HUES64 (cell line): ENCODE measurements at regions not wholly inside any gene's neighbourhood (a gene's known extent, or its start where the extent isn't known, plus 50 kb on each side); places are given as distances from the start of the nearest gene placed in this dataset.
"Not testable (repeated sequence)": the region's sequence is repeated elsewhere in the genome, so short reads cannot be mapped to it uniquely, and the experiment has no call there.

Experiments used
- H3K27ac ChIP-seq: 2 replicates; pipeline ENCODE4 v1.7.0; 2013; ENCODE audit warnings: low read depth, low read length, inconsistent platforms
- H3K27me3 ChIP-seq: 2 replicates; pipeline ENCODE4 v1.6.1; 2013; ENCODE audit warnings: mild to moderate bottlenecking, low read length; ENCODE audit not compliant: insufficient read depth
- H3K36me3 ChIP-seq: 2 replicates; pipeline ENCODE4 v1.6.1; 2013; ENCODE audit warnings: mild to moderate bottlenecking, low read length; ENCODE audit not compliant: insufficient read depth
- H3K4me1 ChIP-seq: 2 replicates; pipeline ENCODE4 v1.6.1; 2013; ENCODE audit warnings: mild to moderate bottlenecking, low read length, moderate library complexity; ENCODE audit not compliant: insufficient read depth
- H3K4me3 ChIP-seq: 2 replicates; pipeline ENCODE4 v1.5.1; 2013; ENCODE audit warnings: mild to moderate bottlenecking, low read length, moderate library complexity
- H3K9ac ChIP-seq: 2 replicates; pipeline ENCODE4 v1.6.1; 2013; ENCODE audit warnings: mild to moderate bottlenecking, low read depth, low read length
- H3K9me3 ChIP-seq: 2 replicates; pipeline ENCODE4 v1.6.1; 2013; ENCODE audit warnings: low read depth, low read length; ENCODE audit not compliant: insufficient read depth
- WGBS: fragments of 150-250, 120-280 bp; methylation state at CpG from one replicate; pipeline ENCODE4 v1.1.7; 2013; ENCODE audit warnings: missing lambda C conversion rate; 5-methylcytosine and 5-hydroxymethylcytosine counted together

DNA sequence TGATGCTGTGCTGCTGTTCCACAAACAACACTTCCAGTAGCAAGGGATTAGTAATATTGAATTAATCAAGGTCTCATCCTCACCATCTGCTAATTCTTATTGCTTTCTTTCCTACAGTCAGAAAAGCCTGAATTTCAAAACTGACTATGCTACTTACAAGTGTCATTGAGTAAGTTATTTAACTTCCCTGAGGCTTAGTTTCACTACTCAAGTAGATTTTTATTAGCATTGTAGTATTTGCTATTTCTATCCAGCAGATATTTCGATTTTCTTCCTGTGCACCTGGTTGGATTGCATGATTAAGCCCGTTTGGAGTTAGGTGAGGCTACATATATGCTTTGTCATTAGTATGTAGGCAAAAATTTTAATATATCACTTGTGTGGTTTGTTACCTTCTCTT is 591.5 kb downstream of the TRHDE start:
- Histone ChIP-seq H3K4me3 (no peak overlapping the region), H3K9ac (no peak overlapping the region), H3K4me1 (no peaks in the 10 kb centered on the region), H3K27ac (no peak overlapping the region), H3K9me3 (0 out of 2 replicates have a peak, but pooled peaks cover 3% of the 10 kb centered on the region), H3K36me3 (no peaks in the 10 kb centered on the region), H3K27me3 (no peaks in the 10 kb centered on the region)
- WGBS, result 96% methylated on average over 2 of the region's 2 CpGs

DNA sequence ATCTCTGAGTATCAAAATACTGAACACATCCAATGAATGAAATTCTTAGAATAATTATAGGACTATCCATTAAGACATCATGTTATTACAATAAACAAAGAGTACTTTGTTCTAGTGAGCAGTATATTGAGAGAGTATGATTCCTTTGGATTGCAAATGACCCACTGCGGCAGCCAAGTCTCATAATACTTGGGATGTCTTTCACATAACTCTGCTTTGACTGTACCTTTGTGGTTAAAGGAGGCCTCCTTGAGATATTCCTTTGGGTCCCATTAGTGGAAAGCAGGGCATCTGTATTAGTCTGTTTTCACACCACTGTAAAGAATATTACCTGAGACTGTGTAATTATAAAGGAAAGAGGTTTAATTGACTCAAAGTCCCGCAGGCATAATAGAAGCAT is 593.8 kb downstream of the TRHDE start:
- no peak overlapping the region for H3K4me3 ChIP-seq
- 96% methylated on average over 2 of the region's 2 CpGs for WGBS
- no peak overlapping the region for H3K9ac ChIP-seq
- H3K27ac ChIP-seq, result no peak overlapping the region
- H3K9me3 ChIP-seq, result no peaks in the 10 kb centered on the region
- no peaks in the 10 kb centered on the region for H3K4me1 ChIP-seq
- no peaks in the 10 kb centered on the region for H3K27me3 ChIP-seq
- no peaks in the 10 kb centered on the region for H3K36me3 ChIP-seq

DNA sequence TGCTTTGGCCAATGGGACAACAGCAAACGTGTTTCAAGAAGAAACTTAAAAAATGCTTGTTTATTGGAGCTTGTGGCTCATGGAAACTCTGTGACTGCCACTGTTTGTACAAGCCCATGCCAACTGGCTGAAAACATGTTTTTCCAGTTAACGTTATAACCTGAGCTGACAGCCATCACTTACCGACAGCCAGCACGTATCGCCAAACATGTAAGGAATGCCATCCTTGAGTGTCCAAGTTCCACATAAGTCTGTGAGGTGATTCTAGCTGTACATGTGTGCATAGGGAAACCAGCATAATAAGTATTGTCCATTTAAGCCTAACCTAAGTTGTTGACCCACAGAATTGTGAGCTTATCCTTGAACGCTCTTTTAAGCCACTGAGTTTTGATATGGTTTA is 596.9 kb downstream of the TRHDE start:
- Histone ChIP-seq H3K27me3 (no peaks in the 10 kb centered on the region), H3K4me1 (peaks cover 16% of the 10 kb centered on the region), H3K27ac (no peak overlapping the region), H3K9me3 (no peaks in the 10 kb centered on the region), H3K4me3 (no peak overlapping the region), H3K36me3 (no peaks in the 10 kb centered on the region), H3K9ac (no peak overlapping the region)
- WGBS, result 96% methylated on average over 5 of the region's 6 CpGs

DNA sequence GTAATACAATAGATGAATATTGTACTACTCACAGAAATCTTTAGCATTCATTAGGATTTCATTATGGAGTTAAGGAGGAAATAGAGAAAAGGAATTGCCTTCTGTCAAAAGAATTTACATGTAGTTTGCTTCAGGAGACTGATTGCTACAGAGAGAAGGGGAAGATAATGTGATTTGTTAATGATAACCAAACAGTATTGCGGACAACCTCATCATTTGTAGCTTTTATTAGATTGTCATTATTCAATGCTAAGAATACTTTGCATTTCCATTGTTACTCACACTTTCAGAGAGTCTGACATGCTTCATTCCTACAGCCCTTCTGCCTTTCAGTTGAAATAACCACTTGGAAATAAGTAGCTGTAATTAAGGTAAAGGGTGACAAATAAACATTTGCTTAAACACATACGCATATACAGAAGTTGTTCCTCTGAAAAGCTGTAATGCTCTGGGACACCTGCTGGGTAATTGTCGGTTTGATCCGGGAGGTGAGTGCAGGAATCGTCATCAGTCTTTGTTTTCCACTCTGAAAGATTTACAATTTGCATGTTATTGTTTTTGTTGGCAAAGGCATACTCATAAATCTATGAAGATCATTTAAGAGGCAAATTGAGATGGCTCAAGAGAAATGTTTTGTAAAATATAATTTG is 600.2 kb downstream of the TRHDE start:
- Histone ChIP-seq H3K4me1 (peaks cover 16% of the 10 kb centered on the region), H3K27me3 (no peaks in the 10 kb centered on the region), H3K36me3 (no peaks in the 10 kb centered on the region), H3K9me3 (peaks cover 21% of the 10 kb centered on the region; the same call in 1 of the 2 replicates), H3K4me3 (no peak overlapping the region), H3K27ac (no peak overlapping the region; the same call in 1 of the 2 replicates), H3K9ac (no peak overlapping the region)
- WGBS, result 43% methylated on average over 4 of the region's 5 CpGs

DNA sequence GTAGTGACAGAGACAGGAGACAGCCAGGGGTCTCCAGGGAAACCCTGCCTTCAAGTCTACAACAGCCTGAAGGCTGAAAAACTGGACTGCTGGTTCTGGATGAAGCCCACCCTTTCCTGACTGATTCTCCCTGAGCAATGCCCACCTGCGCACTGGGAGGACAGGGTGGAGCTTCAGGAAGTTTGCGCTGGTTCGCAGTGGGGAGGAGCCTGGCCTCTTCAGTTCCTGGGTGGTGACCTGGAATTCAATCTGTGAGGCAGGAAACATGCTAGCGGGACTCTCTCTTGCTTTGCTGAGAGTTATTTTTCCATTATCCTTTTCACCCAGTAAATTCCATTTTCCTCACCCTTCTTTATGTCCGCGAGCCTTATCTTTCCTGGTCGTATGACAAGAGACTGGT is 600.8 kb downstream of the TRHDE start:
- Histone ChIP-seq H3K27ac (peak overlapping the region; percentile 1; the same call in 1 of the 2 replicates), H3K4me1 (peaks cover 16% of the 10 kb centered on the region), H3K9me3 (peaks cover 22% of the 10 kb centered on the region; the same call in 1 of the 2 replicates), H3K36me3 (no peaks in the 10 kb centered on the region), H3K4me3 (no peak overlapping the region), H3K9ac (no peak overlapping the region), H3K27me3 (no peaks in the 10 kb centered on the region)
- WGBS, result 91% methylated on average over 7 of the region's 7 CpGs

DNA sequence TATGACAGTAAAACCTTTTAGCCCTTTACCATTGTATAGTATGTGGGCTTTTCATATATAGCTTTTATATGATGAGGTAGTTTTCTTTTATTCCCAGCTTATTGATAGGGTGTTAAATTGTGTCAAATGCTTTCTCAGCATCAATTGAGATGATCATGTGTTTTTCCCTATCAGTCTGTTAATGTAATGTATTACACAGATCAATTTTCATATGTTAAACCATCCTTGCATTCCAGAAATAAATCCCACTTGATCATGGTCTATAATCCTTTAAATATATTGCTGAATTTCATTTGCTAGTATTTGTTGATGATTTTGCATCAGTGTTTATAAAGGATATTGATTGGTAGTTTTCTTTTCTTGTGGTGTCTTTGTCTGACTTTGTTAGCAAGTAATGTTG is 603.9 kb downstream of the TRHDE start:
- H3K9ac ChIP-seq, result no peak overlapping the region
- peaks cover 26% of the 10 kb centered on the region; the same call in 1 of the 2 replicates for H3K9me3 ChIP-seq
- H3K4me3 ChIP-seq, result no peak overlapping the region
- H3K4me1 ChIP-seq, result peaks cover 16% of the 10 kb centered on the region
- H3K27ac ChIP-seq, result no peak overlapping the region
- no peaks in the 10 kb centered on the region for H3K27me3 ChIP-seq
- no peaks in the 10 kb centered on the region for H3K36me3 ChIP-seq

DNA sequence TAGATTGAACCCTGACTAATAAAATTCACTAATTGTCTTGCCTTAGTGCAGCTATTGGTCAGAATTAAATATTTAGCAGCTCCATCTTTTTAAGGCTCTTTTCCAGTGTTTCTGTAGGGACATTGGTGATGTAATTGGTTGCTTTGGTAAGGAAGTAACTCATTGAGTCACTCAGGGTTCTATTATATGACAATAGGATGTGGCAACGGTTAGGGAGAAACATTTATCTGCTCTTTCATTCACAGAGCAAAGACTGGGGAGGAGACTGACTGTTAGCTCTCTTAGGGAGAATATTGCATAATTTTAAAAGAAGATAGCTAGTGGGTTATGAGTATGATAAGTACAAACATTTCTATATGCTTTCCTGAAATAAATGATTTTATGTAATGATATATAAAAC is 616.5 kb downstream of the TRHDE start:
- 44% methylated on average over 1 of the region's 1 CpG for whole genome bisulfite sequencing
- no peak overlapping the region for H3K27ac ChIP-seq
- H3K9ac ChIP-seq, result no peak overlapping the region
- peaks cover 32% of the 10 kb centered on the region for H3K4me1 ChIP-seq
- no peaks in the 10 kb centered on the region for H3K36me3 ChIP-seq
- no peaks in the 10 kb centered on the region for H3K27me3 ChIP-seq
- no peaks in the 10 kb centered on the region for H3K9me3 ChIP-seq
- no peak overlapping the region for H3K4me3 ChIP-seq

DNA sequence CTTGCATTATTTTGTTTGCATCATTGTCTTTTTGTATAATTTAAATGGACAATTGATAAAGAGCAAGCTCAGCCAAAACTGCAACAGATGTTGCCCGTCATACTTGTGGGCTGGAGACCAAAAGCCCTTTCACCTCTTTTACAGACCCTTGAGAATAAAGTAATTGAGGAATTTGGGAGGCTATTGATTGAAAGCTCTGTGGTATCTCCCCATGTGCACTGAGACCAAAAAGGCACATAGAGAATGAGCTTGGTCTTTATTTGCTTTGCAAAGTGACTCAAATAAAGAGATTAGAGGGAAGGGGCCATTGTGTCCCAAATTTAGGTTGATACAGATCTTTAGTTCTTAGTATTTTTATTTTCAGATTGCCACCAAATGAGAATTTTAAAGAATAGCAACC is 617.6 kb downstream of the TRHDE start:
- no peaks in the 10 kb centered on the region for H3K27me3 ChIP-seq
- H3K4me3 ChIP-seq, result no peak overlapping the region
- no peak overlapping the region; the same call in 1 of the 2 replicates for H3K27ac ChIP-seq
- no peaks in the 10 kb centered on the region for H3K36me3 ChIP-seq
- 50% methylated on average over 1 of the region's 1 CpG for WGBS
- no peak overlapping the region for H3K9ac ChIP-seq
- H3K4me1 ChIP-seq, result peaks cover 32% of the 10 kb centered on the region
- no peaks in the 10 kb centered on the region for H3K9me3 ChIP-seq

DNA sequence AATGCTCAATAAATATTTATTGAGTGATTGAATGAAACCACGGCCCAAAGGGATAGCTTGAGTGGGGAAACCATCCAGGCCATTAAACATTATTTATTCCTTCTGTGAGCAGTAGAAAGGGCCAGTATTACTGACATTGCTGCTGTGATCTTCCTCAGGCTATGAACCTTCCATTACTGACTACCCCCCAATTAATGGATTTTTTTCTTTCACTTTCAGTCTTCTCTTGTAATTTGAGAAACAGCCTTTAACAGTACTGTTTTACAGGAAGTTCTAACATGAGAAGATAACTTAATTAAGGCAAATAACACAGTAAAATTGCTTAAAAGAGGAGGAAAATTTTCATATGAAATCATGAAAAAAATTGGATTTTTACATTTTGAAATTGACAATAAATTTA is 629.5 kb downstream of the TRHDE start:
- Histone ChIP-seq H3K9ac (no peak overlapping the region), H3K4me1 (no peaks in the 10 kb centered on the region), H3K27me3 (no peaks in the 10 kb centered on the region), H3K9me3 (no peaks in the 10 kb centered on the region), H3K27ac (no peak overlapping the region), H3K4me3 (no peak overlapping the region), H3K36me3 (no peaks in the 10 kb centered on the region)
- 100% methylated on average over 1 of the region's 1 CpG for WGBS

DNA sequence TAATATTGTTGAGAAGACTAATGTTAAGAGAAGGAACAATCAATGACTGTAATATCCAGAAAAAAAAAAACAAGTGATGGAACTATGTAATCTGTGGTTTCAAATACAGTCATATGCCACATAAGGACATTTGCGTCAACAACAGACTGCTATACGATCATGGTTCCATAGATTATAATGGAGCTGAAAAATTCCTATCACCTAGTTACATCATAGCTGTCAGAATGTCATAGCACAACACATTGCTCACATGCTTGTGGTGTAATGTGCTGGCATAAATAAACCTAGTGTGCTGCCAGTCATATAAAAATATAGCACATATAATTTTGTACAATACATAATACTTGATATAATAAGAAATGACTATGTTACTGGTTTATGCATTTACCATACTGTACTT is 653.5 kb downstream of the TRHDE start:
- no peaks in the 10 kb centered on the region for H3K4me1 ChIP-seq
- 94% methylated on average over 2 of the region's 2 CpGs for WGBS
- H3K9me3 ChIP-seq, result no peaks in the 10 kb centered on the region
- H3K27ac ChIP-seq, result no peak overlapping the region
- no peak overlapping the region for H3K4me3 ChIP-seq
- no peak overlapping the region for H3K9ac ChIP-seq
- no peaks in the 10 kb centered on the region for H3K36me3 ChIP-seq
- no peaks in the 10 kb centered on the region for H3K27me3 ChIP-seq

DNA sequence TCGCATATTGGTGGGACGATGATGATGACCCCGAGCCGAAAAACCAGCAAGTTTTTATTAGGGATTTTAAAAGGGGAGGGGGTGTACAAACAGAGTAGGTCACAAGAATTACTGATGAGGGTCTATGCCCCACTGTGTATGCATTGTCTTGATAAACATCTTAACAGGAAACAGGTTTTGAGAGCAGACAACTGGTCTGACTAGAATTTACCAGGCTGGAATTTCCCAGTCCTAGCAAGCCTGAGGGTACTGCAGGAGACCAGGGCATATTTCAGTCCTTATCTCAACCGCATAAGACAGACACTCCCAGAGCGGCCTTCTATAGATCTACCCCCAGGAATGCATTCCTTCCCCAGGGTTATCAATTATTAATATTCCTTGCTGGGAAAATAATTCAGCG is 659.7 kb downstream of the TRHDE start:
- H3K9me3 ChIP-seq, result peaks cover 12% of the 10 kb centered on the region; the same call in 1 of the 2 replicates
- H3K4me1 ChIP-seq, H3K9ac ChIP-seq, H3K27ac ChIP-seq, H3K4me3 ChIP-seq, H3K36me3 ChIP-seq, H3K27me3 ChIP-seq: not testable (repeated sequence)
- 96% methylated on average over 7 of the region's 7 CpGs for WGBS

DNA sequence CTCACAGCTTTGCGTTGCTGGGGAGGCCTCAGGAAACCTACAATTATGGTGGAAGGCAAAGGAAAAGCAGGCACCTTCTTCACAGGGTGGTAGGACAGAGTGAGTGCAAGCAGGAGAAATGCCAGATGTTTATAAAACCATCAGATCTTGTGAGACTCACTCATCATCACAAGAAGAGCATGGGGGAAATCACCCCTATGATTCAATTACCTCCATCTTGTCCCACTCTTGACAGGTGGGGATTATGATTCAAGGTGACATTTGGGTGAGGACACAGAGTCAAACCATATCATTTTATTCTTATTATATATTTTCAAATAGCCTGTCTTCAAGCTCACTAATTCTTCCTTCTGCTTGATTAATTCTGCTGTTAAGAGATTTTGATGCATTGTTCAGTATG is 665.3 kb downstream of the TRHDE start:
- Histone ChIP-seq H3K36me3 (no peaks in the 10 kb centered on the region), H3K4me1 (no peaks in the 10 kb centered on the region), H3K27ac (no peak overlapping the region), H3K27me3 (no peaks in the 10 kb centered on the region), H3K9me3 (peaks cover 7% of the 10 kb centered on the region; the same call in 1 of the 2 replicates), H3K9ac (no peak overlapping the region), H3K4me3 (no peak overlapping the region)
- WGBS, result 100% methylated on average over 1 of the region's 1 CpG
